KOPT-K1 (cell line): ENCODE measurements at regions not wholly inside any gene's neighbourhood (a gene's known extent, or its start where the extent isn't known, plus 50 kb on each side); places are given as distances from the start of the nearest gene placed in this dataset.

ENCODE experiments used
- H3K27ac ChIP-seq: fragments of 200-600 bp; sonication (generic); 2 replicates; pipeline ENCODE4 v1.5.1; 2016; ENCODE audit warnings: antibody characterized with exemption, mild to moderate bottlenecking, low read depth, low read length; ENCODE audit not compliant: poor library complexity, severe bottlenecking
- H3K36me3 ChIP-seq: fragments of 200-600 bp; sonication (generic); 2 replicates; pipeline ENCODE4 v1.5.1; 2017; ENCODE audit warnings: antibody characterized with exemption, mild to moderate bottlenecking, low read length, moderate library complexity; ENCODE audit not compliant: insufficient read depth
- H3K9me3 ChIP-seq: fragments of 200-600 bp; sonication (generic); 2 replicates; pipeline ENCODE4 v1.5.1; 2017; ENCODE audit warnings: antibody characterized with exemption, low read length, mild to moderate bottlenecking; ENCODE audit not compliant: insufficient read depth, poor library complexity, severe bottlenecking

GRCh38 chr11:80598905-80599304, 1158.1 kb upstream of the TENM4 start:
- Histone ChIP-seq H3K27ac (no peak overlapping the region), H3K36me3 (no peaks in the 10 kb centered on the region), H3K9me3 (no peaks in the 10 kb centered on the region)

- no peaks in the 10 kb centered on the region for H3K9me3 ChIP-seq
- no peaks in the 10 kb centered on the region for H3K36me3 ChIP-seq
- H3K27ac ChIP-seq: no peak overlapping the region
These were observed 1155.5 kb upstream of the TENM4 start for GRCh38 chr11:80596291-80596810.

GRCh38 chr11:80595011-80595410, 1154.2 kb upstream of the TENM4 start:
- Histone ChIP-seq H3K27ac (no peak overlapping the region), H3K9me3 (no peaks in the 10 kb centered on the region), H3K36me3 (no peaks in the 10 kb centered on the region)

GRCh38 chr11:80593648-80594374, 1153.0 kb upstream of the TENM4 start:
- no peaks in the 10 kb centered on the region for H3K36me3 ChIP-seq
- no peaks in the 10 kb centered on the region for H3K9me3 ChIP-seq
- H3K27ac ChIP-seq: no peak overlapping the region

GRCh38 chr11:80592546-80592945, 1151.7 kb upstream of the TENM4 start:
- Histone ChIP-seq H3K36me3 (no peaks in the 10 kb centered on the region), H3K9me3 (no peaks in the 10 kb centered on the region), H3K27ac (no peak overlapping the region)

- Histone ChIP-seq H3K27ac (no peak overlapping the region), H3K9me3 (no peaks in the 10 kb centered on the region), H3K36me3 (no peaks in the 10 kb centered on the region)
These were observed 1147.1 kb upstream of the TENM4 start for GRCh38 chr11:80587906-80588305.

GRCh38 chr11:80586464-80586863, 1145.6 kb upstream of the TENM4 start:
- Histone ChIP-seq H3K27ac (no peak overlapping the region), H3K36me3 (no peaks in the 10 kb centered on the region)

GRCh38 chr11:80584661-80585060, 1143.8 kb upstream of the TENM4 start:
- H3K9me3 ChIP-seq: no peaks in the 10 kb centered on the region
- H3K27ac ChIP-seq: no peak overlapping the region

More at GRCh38 chr11:80586464-80586863, 1145.6 kb upstream of the TENM4 start:
- H3K9me3 ChIP-seq: no peaks in the 10 kb centered on the region

GRCh38 chr11:80569832-80570231, 1129.0 kb upstream of the TENM4 start:
- H3K9me3 ChIP-seq: peaks cover 9% of the 10 kb centered on the region
- no peak overlapping the region for H3K27ac ChIP-seq
- no peaks in the 10 kb centered on the region for H3K36me3 ChIP-seq

More at GRCh38 chr11:80584661-80585060, 1143.8 kb upstream of the TENM4 start:
- no peaks in the 10 kb centered on the region for H3K36me3 ChIP-seq

GRCh38 chr11:80565231-80565630, 1124.4 kb upstream of the TENM4 start:
- no peaks in the 10 kb centered on the region for H3K9me3 ChIP-seq
- no peaks in the 10 kb centered on the region for H3K36me3 ChIP-seq
- no peak overlapping the region for H3K27ac ChIP-seq

- Histone ChIP-seq H3K36me3 (no peaks in the 10 kb centered on the region), H3K27ac (no peak overlapping the region), H3K9me3 (no peaks in the 10 kb centered on the region)
These were observed 1121.8 kb upstream of the TENM4 start for GRCh38 chr11:80562523-80563125.

- Histone ChIP-seq H3K27ac (no peak overlapping the region), H3K36me3 (no peaks in the 10 kb centered on the region), H3K9me3 (no peaks in the 10 kb centered on the region)
These were observed 1119.1 kb upstream of the TENM4 start for GRCh38 chr11:80559942-80560341.

- no peaks in the 10 kb centered on the region for H3K36me3 ChIP-seq
- H3K27ac ChIP-seq: no peak overlapping the region
These were observed 1112.7 kb upstream of the TENM4 start for GRCh38 chr11:80553565-80553964.

GRCh38 chr11:80542704-80543103, 1101.9 kb upstream of the TENM4 start:
- Histone ChIP-seq H3K27ac (no peak overlapping the region), H3K9me3 (no peaks in the 10 kb centered on the region), H3K36me3 (no peaks in the 10 kb centered on the region)

More at GRCh38 chr11:80553565-80553964, 1112.7 kb upstream of the TENM4 start:
- H3K9me3 ChIP-seq: no peaks in the 10 kb centered on the region

GRCh38 chr11:80538040-80538439, 1097.2 kb upstream of the TENM4 start:
- H3K9me3 ChIP-seq: no peaks in the 10 kb centered on the region
- H3K27ac ChIP-seq: no peak overlapping the region
- H3K36me3 ChIP-seq: no peaks in the 10 kb centered on the region

- Histone ChIP-seq H3K36me3 (no peaks in the 10 kb centered on the region), H3K9me3 (no peaks in the 10 kb centered on the region), H3K27ac (no peak overlapping the region)
These were observed 1092.6 kb upstream of the TENM4 start for GRCh38 chr11:80533463-80533862.
